ENCODE measurements at regions not wholly inside any gene's neighbourhood (a gene's known extent, or its start where the extent isn't known, plus 50 kb on each side); places are given as distances from the start of the nearest gene placed in this dataset.

GRCh38 chr12:42834062-42834461 lies 244.5 kb upstream of the PRICKLE1 start:
- no peak for TF ChIP-seq POLR2AphosphoS5 (IDR thresholded peaks at IDR 0.05; ENCODE audit: borderline replicate concordance, low read depth, low read length)
- no peak for TF ChIP-seq FOXP2 (optimal IDR thresholded peaks at IDR 0.05; ENCODE audit: control extremely low read depth, extremely low read length, insufficient read depth)

All from SK-N-MC (cell line).